Naive thymus-derived CD4-positive, alpha-beta T cell (primary cell): ENCODE measurements at regions not wholly inside any gene's neighbourhood (a gene's known extent, or its start where the extent isn't known, plus 50 kb on each side); places are given as distances from the start of the nearest gene placed in this dataset.

Source experiments
- ATAC-seq: fragments of 150-1000 bp; cut with Tn5 transposase; 2 replicates; pipeline ENCODE4 v1.10.0; 2021; ENCODE audit warnings: mild to moderate bottlenecking, moderate library complexity
- CTCF ChIA-PET: fragments of 350-600 bp; sonication (Branson Sonifier 250); formaldehyde crosslinking; loops from one replicate; lab custom pipeline; 2021; ENCODE audit warnings: antibody characterized with exemption; lab: Charles Lee
- POLR2A ChIA-PET: fragments of 350-600 bp; sonication (Branson Sonifier 250); formaldehyde crosslinking; loops from one replicate; lab custom pipeline; 2021; ENCODE audit warnings: antibody characterized with exemption, inconsistent platforms; lab: Charles Lee
- DNase-seq, 9 donors: peaks; one replicate each; pipeline versions ENCODE4 v3.0.0 to v3.0.0-alpha.2; 2020 to 2022; ENCODE audit warnings: mixed read lengths in 1 of 9
- H3K27ac ChIP-seq: one replicate; pipeline ENCODE4 v1.7.0; 2013; ENCODE audit warnings: mild to moderate bottlenecking, low read depth, low read length, moderate library complexity
- H3K27me3 ChIP-seq, 2 donors: one replicate each; pipeline ENCODE4 v1.7.0; 2013; ENCODE audit warnings: low read length in 2 of 2, mild to moderate bottlenecking in 2 of 2, moderate library complexity in 2 of 2; ENCODE audit not compliant: control insufficient read depth in 2 of 2, insufficient read depth in 2 of 2
- H3K36me3 ChIP-seq, 3 experiments: 1 replicate in 2 of 3; 2 replicates in 1 of 3; pipeline ENCODE4 v1.7.0; 2013; ENCODE audit warnings: low read length in 3 of 3, mild to moderate bottlenecking in 3 of 3, moderate library complexity in 1 of 3; ENCODE audit not compliant: insufficient read depth in 3 of 3, control insufficient read depth in 2 of 3
- H3K4me1 ChIP-seq, 2 donors: one replicate each; pipeline ENCODE4 v1.7.0; 2013; ENCODE audit warnings: low read length in 2 of 2, mild to moderate bottlenecking in 2 of 2, moderate library complexity in 1 of 2; ENCODE audit not compliant: control insufficient read depth in 2 of 2, insufficient read depth in 2 of 2
- H3K4me3 ChIP-seq: 2 replicates; pipeline ENCODE4 v1.7.0; 2013; ENCODE audit warnings: mild to moderate bottlenecking, low read length
- H3K9me3 ChIP-seq, 3 experiments: 1 replicate in 2 of 3; 2 replicates in 1 of 3; pipeline ENCODE4 v1.7.0; 2013; ENCODE audit warnings: low read length in 3 of 3; ENCODE audit not compliant: control insufficient read depth in 2 of 3
- H3K27ac Mint-ChIP-seq, 9 donors: one replicate each; pipeline ENCODE4 v1.8.0; 2020 to 2022; ENCODE audit warnings: mixed read lengths in 9 of 9, mild to moderate bottlenecking in 8 of 9, moderate library complexity in 5 of 9, inconsistent platforms in 2 of 9
- H3K27me3 Mint-ChIP-seq, 5 donors: one replicate each; pipeline ENCODE4 v1.8.0; 2021 to 2022; ENCODE audit warnings: mixed read lengths in 5 of 5, mild to moderate bottlenecking in 1 of 5
- H3K36me3 Mint-ChIP-seq, 5 donors: one replicate each; pipeline ENCODE4 v1.8.0; 2020 to 2022; ENCODE audit warnings: mixed read lengths in 5 of 5, mild to moderate bottlenecking in 3 of 5, inconsistent platforms in 1 of 5
- H3K4me1 Mint-ChIP-seq, 7 donors: one replicate each; pipeline ENCODE4 v1.8.0; 2020 to 2022; ENCODE audit warnings: mixed read lengths in 7 of 7, mild to moderate bottlenecking in 3 of 7, inconsistent platforms in 1 of 7
- H3K4me3 Mint-ChIP-seq, 10 donors: one replicate each; pipeline ENCODE4 v1.8.0; 2020 to 2022; ENCODE audit warnings: mild to moderate bottlenecking in 10 of 10, mixed read lengths in 10 of 10, moderate library complexity in 6 of 10, inconsistent platforms in 2 of 10
- H3K9me3 Mint-ChIP-seq, 11 donors: one replicate each; pipeline ENCODE4 v1.8.0; 2020 to 2022; ENCODE audit warnings: mixed read lengths in 11 of 11, mild to moderate bottlenecking in 4 of 11, inconsistent platforms in 1 of 11, moderate library complexity in 1 of 11
- intact Hi-C, 2 donors: fragments of 100-400 bp; cut with micrococcal nuclease; formaldehyde crosslinking; loops; one replicate each; pipeline ENCODE4 v1.15.1; 2023

DNA sequence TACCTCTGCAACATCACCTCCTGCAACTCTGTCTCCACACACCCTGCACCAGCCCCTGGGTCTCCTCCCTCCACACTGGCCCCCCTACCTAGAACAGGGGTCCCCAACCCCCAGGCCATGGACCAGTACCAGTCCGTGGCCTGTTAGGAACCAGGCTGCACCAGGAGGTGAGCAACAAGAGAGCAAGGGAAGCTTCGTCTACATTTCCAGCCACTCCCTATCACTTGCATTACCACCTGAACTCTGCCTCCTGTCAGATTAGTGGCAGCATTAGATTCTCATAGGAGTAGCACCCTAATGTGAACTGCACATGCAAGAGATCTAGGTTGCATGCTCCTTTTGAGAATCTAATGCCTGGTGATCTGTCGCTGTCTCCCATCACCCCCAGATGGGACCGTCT, 108.8 kb upstream of the WDR11 start:
- CTCF ChIA-PET: no interaction called here
- no peaks in the 10 kb centered on the region for H3K36me3 Mint-ChIP-seq

DNA sequence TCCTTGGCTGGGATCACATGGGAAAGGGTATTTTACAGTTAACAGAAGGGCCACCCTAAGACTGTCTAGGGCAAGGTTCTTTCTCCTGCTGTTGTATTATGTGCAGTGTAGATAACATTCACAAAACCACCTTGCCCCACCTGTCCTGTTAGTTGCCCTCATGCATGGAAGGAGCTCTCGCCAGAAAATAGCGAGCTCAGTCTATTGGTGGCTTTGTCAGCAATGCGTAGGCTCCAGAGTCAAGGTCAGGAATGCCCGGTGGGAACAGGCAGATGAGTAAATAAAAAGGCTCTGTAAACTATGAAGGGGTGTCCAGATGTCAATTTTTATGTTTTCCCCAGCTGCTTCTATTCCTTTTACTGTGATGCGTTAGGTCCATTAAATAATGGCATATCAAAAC, 107.1 kb upstream of the WDR11 start:
- no peaks in the 10 kb centered on the region for H3K36me3 ChIP-seq
- Mint-ChIP-seq H3K4me1 (peaks cover 0 to 2% (median 0%) of the 10 kb centered on the region in 7 donors), H3K27ac (no peak overlapping the region), H3K27me3 (peaks cover 0 to 17% (median 9%) of the 10 kb centered on the region in 5 donors), H3K4me3 (no peak overlapping the region), H3K9me3 (peaks cover 0 to 4% (median 0%) of the 10 kb centered on the region in 11 donors), H3K36me3 (no peaks in the 10 kb centered on the region)
- H3K27me3 ChIP-seq: peaks cover 0 to 2% of the 10 kb centered on the region in 2 donors
- intact Hi-C loops: no loop called here
- H3K27ac ChIP-seq: no peak overlapping the region
- no peaks in the 10 kb centered on the region for H3K4me1 ChIP-seq
- no peak overlapping the region for H3K4me3 ChIP-seq
- ATAC-seq: no peak
- no peak for DNase-seq
- POLR2A ChIA-PET: no interaction called here
- H3K9me3 ChIP-seq: no peaks in the 10 kb centered on the region
- CTCF ChIA-PET: no interaction called here

More for the DNA sequence above, 108.8 kb upstream of the WDR11 start:
- Mint-ChIP-seq H3K27ac (no peak overlapping the region), H3K9me3 (peaks cover 0 to 4% (median 0%) of the 10 kb centered on the region in 11 donors), H3K4me1 (peaks cover 0 to 2% (median 0%) of the 10 kb centered on the region in 7 donors), H3K27me3 (peaks cover 0 to 17% (median 11%) of the 10 kb centered on the region in 5 donors), H3K4me3 (no peak overlapping the region)
- Histone ChIP-seq H3K27ac (no peak overlapping the region), H3K4me1 (no peaks in the 10 kb centered on the region), H3K9me3 (no peaks in the 10 kb centered on the region), H3K27me3 (peaks cover 0 to 2% of the 10 kb centered on the region in 2 donors), H3K36me3 (no peaks in the 10 kb centered on the region), H3K4me3 (no peak overlapping the region)
- POLR2A ChIA-PET: no interaction called here
- DNase-seq: no peak
- ATAC-seq: no peak
- intact Hi-C loops: no loop called here

DNA sequence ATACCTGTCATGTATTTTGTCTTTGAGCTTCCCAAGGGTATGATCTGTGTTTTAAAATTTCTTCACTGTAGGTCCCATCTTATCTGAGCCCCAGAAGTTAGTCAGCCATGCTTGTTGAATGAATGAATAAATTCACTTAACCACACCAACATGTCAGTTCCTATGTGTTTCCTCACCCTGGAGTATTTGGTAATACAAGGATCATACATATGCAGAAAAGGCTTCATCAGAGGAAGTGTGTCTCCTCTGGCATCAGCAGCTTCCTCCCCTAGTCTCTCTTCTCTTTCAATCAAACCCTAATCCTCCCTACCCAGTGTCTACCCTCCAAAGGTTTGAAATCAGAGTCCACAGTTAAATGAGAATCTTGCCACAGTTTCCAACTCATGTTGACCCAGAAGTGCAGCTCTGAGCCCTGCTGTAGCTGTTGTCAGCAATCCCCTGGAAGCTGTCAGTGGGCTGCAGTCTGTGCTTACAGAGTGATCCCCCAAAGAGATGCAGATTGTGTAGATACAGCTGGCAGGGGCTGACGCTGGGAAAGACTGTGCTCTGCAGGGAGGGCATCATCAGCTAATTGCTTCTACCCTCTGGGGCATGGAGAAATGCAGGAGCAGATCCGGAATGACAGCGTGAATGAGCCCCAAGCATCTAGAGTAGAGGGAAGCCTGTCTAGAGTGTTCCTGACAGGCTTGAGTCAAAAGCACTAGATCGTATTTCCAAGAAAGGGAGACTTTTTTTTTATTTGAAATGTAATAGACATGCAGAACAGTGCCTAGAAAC, 105.0 kb upstream of the WDR11 start:
- Mint-ChIP-seq H3K27ac (no peak overlapping the region), H3K36me3 (no peaks in the 10 kb centered on the region), H3K4me1 (peaks cover 0 to 5% (median 0%) of the 10 kb centered on the region in 7 donors), H3K27me3 (peaks cover 5 to 21% (median 13%) of the 10 kb centered on the region in 5 donors), H3K9me3 (peaks cover 0 to 4% (median 0%) of the 10 kb centered on the region in 11 donors), H3K4me3 (no peak overlapping the region)
- DNase-seq (no peak), ATAC-seq (peak; percentile 66)
- peaks cover 0 to 2% of the 10 kb centered on the region in 2 donors for H3K27me3 ChIP-seq
- ChIA-PET CTCF (no interaction called here), POLR2A (no interaction called here)
- no peaks in the 10 kb centered on the region for H3K36me3 ChIP-seq
- H3K4me3 ChIP-seq: no peak overlapping the region
- intact Hi-C loops: no loop called here
- no peaks in the 10 kb centered on the region for H3K4me1 ChIP-seq
- H3K9me3 ChIP-seq: no peaks in the 10 kb centered on the region
- H3K27ac ChIP-seq: no peak overlapping the region

GRCh38 chr10:120748519-120748918, 102.6 kb upstream of the WDR11 start:
- ATAC-seq (no peak), DNase-seq (no peak)
- Mint-ChIP-seq H3K36me3 (no peaks in the 10 kb centered on the region), H3K4me3 (no peak overlapping the region), H3K4me1 (peaks cover 0 to 5% (median 0%) of the 10 kb centered on the region in 7 donors), H3K27ac (no peak overlapping the region), H3K27me3 (peaks cover 6 to 33% (median 16%) of the 10 kb centered on the region in 5 donors), H3K9me3 (peaks cover 0 to 4% (median 0%) of the 10 kb centered on the region in 11 donors)
- Histone ChIP-seq H3K36me3 (no peaks in the 10 kb centered on the region), H3K27me3 (peaks cover 0 to under 1% of the 10 kb centered on the region in 2 donors), H3K4me3 (no peak overlapping the region), H3K4me1 (no peaks in the 10 kb centered on the region), H3K27ac (no peak overlapping the region), H3K9me3 (no peaks in the 10 kb centered on the region)
- intact Hi-C loops: no loop called here
- CTCF ChIA-PET: no interaction called here
- POLR2A ChIA-PET: no interaction called here

DNA sequence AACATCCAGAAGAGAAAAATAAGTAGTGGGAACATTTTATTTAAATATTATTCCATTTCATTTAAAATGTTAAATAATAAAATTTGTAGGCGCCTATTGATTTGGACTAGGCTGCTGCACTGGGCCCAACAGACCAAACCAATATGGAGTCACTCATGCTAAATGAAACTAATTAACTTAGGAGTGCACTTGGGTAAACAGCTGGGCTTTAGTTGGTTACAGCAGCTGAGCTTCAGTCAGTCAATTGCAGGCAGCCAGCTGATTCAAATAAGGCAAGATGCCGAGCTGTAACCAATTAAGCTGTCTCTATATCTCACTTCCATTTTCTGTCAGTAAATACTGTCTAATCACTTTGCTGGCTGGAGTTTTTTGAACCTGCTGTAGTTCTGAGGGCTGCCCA, 102.1 kb upstream of the WDR11 start:
- Histone ChIP-seq H3K27ac (no peak overlapping the region), H3K36me3 (no peaks in the 10 kb centered on the region), H3K4me3 (no peak overlapping the region), H3K27me3 (no peaks in the 10 kb centered on the region), H3K4me1 (no peaks in the 10 kb centered on the region), H3K9me3 (no peaks in the 10 kb centered on the region)
- intact Hi-C loops: no loop called here
- ATAC-seq: no peak
- ChIA-PET POLR2A (no interaction called here), CTCF (no interaction called here)
- Mint-ChIP-seq H3K4me3 (no peak overlapping the region), H3K4me1 (peaks cover 0 to 5% (median 0%) of the 10 kb centered on the region in 7 donors), H3K27ac (no peak overlapping the region), H3K36me3 (no peaks in the 10 kb centered on the region), H3K27me3 (peaks cover 6 to 38% (median 16%) of the 10 kb centered on the region in 5 donors), H3K9me3 (peaks cover 0 to 4% (median 0%) of the 10 kb centered on the region in 11 donors)
- no peak for DNase-seq

- ChIA-PET POLR2A (no interaction called here), CTCF (no interaction called here)
- no peaks in the 10 kb centered on the region for H3K36me3 ChIP-seq
- no peaks in the 10 kb centered on the region for H3K27me3 ChIP-seq
- peaks cover 0 to 5% (median 0%) of the 10 kb centered on the region in 7 donors for H3K4me1 Mint-ChIP-seq
- no peaks in the 10 kb centered on the region for H3K9me3 ChIP-seq
- H3K27ac ChIP-seq: no peak overlapping the region
- ATAC-seq (peak; percentile 88), DNase-seq (no peak)
- H3K27me3 Mint-ChIP-seq: peaks cover 6 to 39% (median 20%) of the 10 kb centered on the region in 5 donors
- H3K4me1 ChIP-seq: no peaks in the 10 kb centered on the region
- H3K9me3 Mint-ChIP-seq: peaks cover 0 to 4% (median 0%) of the 10 kb centered on the region in 11 donors
- H3K27ac Mint-ChIP-seq: no peak overlapping the region
- no peaks in the 10 kb centered on the region for H3K36me3 Mint-ChIP-seq
- no peak overlapping the region for H3K4me3 ChIP-seq
- H3K4me3 Mint-ChIP-seq: no peak overlapping the region
- intact Hi-C loops: no loop called here
Measured at GRCh38 chr10:120749856-120750566, 101.2 kb upstream of the WDR11 start.
